ENCODE measurements at regions not wholly inside any gene's neighbourhood (a gene's known extent, or its start where the extent isn't known, plus 50 kb on each side); places are given as distances from the start of the nearest gene placed in this dataset.
A peak's percentile ranks its signal among the peaks of the same experiment; 100 is the strongest.

- TF ChIP-seq CTCF (conservative IDR thresholded peaks at IDR 0.05; ENCODE audit: low read length): no peak
- peak; percentile 49 for DNase-seq (ENCODE audit: low read depth)
- no peak overlapping the region for H3K4me3 ChIP-seq (ENCODE audit: low read length)
Observed at GRCh38 chr21:17402937-17403336, 109.9 kb upstream of the CXADR start.

GRCh38 chr21:17406202-17406601 is 106.6 kb upstream of the CXADR start:
- TF ChIP-seq CTCF (conservative IDR thresholded peaks at IDR 0.05; ENCODE audit: low read length): no peak

GRCh38 chr21:17414766-17415165 is 98.1 kb upstream of the CXADR start:
- TF ChIP-seq CTCF (conservative IDR thresholded peaks at IDR 0.05; ENCODE audit: low read length): no peak
- no peak overlapping the region for H3K4me3 ChIP-seq (ENCODE audit: low read length)
- no peak for DNase-seq (ENCODE audit: low read depth)

More at GRCh38 chr21:17406202-17406601, 106.6 kb upstream of the CXADR start:
- no peak for DNase-seq (ENCODE audit: low read depth)
- H3K4me3 ChIP-seq (ENCODE audit: low read length): no peak overlapping the region

- H3K4me3 ChIP-seq (ENCODE audit: low read length): no peak overlapping the region
- no peak for TF ChIP-seq CTCF (conservative IDR thresholded peaks at IDR 0.05; ENCODE audit: low read length)
- no peak for DNase-seq (ENCODE audit: low read depth)
Observed at GRCh38 chr21:17416139-17416538, 96.7 kb upstream of the CXADR start.

GRCh38 chr21:17422931-17423330 is 89.9 kb upstream of the CXADR start:
- H3K4me3 ChIP-seq (ENCODE audit: low read length): no peak overlapping the region
- no peak for TF ChIP-seq CTCF (conservative IDR thresholded peaks at IDR 0.05; ENCODE audit: low read length)
- no peak for DNase-seq (ENCODE audit: low read depth)

GRCh38 chr21:17427157-17427556 is 85.7 kb upstream of the CXADR start:
- no peak overlapping the region for H3K4me3 ChIP-seq (ENCODE audit: low read length)

More at GRCh38 chr21:17427157-17427556, 85.7 kb upstream of the CXADR start:
- no peak for TF ChIP-seq CTCF (conservative IDR thresholded peaks at IDR 0.05; ENCODE audit: low read length)
- DNase-seq (ENCODE audit: low read depth): no peak

Data from AG10803 (cell line).